HepG2 (cell line): ENCODE measurements at regions not wholly inside any gene's neighbourhood (a gene's known extent, or its start where the extent isn't known, plus 50 kb on each side); places are given as distances from the start of the nearest gene placed in this dataset.
A peak's percentile ranks its signal among the peaks of the same experiment; 100 is the strongest.

Experiments
- ATAC-seq: fragments of 200-7000 bp; cut with Tn5 transposase; 3 replicates; pipeline ENCODE4 v1.9.1; 2020; ENCODE audit warnings: mild to moderate bottlenecking, moderate library complexity
- BruUV-seq: library from RNA; stranded (reverse); fragments of 400-500 nt; replicated peaks from 2 replicates; lab custom pipeline; 2021; lab: Mats Ljungman, UMichigan
- CTCF ChIA-PET: fragments of 300-600 bp; formaldehyde crosslinking; extraction: SDS; loops from one replicate; lab custom pipeline; 2021; ENCODE audit warnings: low total read pairs, inconsistent platforms, low intra/inter-chr PET ratio; lab: Yijun Ruan, JAX
- POLR2A ChIA-PET: fragments of 350-600 bp; sonication (Branson Sonifier 250); formaldehyde crosslinking; loops from one replicate; lab custom pipeline; 2020; ENCODE audit warnings: antibody characterized with exemption, inconsistent platforms; lab: Yijun Ruan, JAX
- DNase-seq: peaks from one replicate; pipeline ENCODE4 v3.0.0-alpha.2; 2015; ENCODE audit warnings: low spot score
- FAIRE-seq: peaks from 3 replicates; lab custom pipeline; 2011; peaks lifted over from hg19 to GRCh38; lab: Jason Lieb, UNC
- H2AFZ ChIP-seq: one replicate; pipeline ENCODE4 v1.6.1; 2011; ENCODE audit warnings: low read length, inconsistent platforms
- H3K27ac ChIP-seq: fragments of 300-600 bp; 3 replicates; pipeline ENCODE4 v1.8.0; 2011; ENCODE audit warnings: mixed run types, mild to moderate bottlenecking, mixed read lengths, low read length, inconsistent platforms; ENCODE audit not compliant: insufficient read depth; ENCODE audit errors: extremely low read length
- H3K27me3 ChIP-seq, 2 experiments: fragments of 200-600 bp in 1 of 2; 2 replicates in 1 of 2; 3 replicates in 1 of 2; pipeline versions ENCODE4 v1.6.0 to v1.8.0; 2011; ENCODE audit warnings: low read length in 2 of 2, mild to moderate bottlenecking in 2 of 2, moderate library complexity in 2 of 2, inconsistent platforms in 1 of 2; ENCODE audit not compliant: insufficient read depth in 2 of 2, control insufficient read depth in 1 of 2
- H3K36me3 ChIP-seq, 2 experiments: fragments of 200-600 bp in 1 of 2; replicated peaks in 1 of 2; 2 replicates in 1 of 2; 3 replicates in 1 of 2; pipeline versions ENCODE4 v1.5.1 to v1.8.0; 2011; ENCODE audit warnings: low read length in 2 of 2, inconsistent platforms in 1 of 2; ENCODE audit not compliant: insufficient read depth in 2 of 2, control insufficient read depth in 1 of 2
- H3K4me1 ChIP-seq: 2 replicates; pipeline ENCODE4 v1.5.1; 2012; ENCODE audit warnings: low read length, inconsistent platforms; ENCODE audit not compliant: insufficient read depth
- H3K4me2 ChIP-seq: 2 replicates; pipeline ENCODE4 v1.6.0; 2011; ENCODE audit warnings: low read depth, low read length, inconsistent platforms
- H3K4me3 ChIP-seq, 3 experiments: fragments of 200-600 bp in 1 of 3; sonication (generic), shearing (Covaris generic) in 1 of 3; replicated peaks in 1 of 3; 2 replicates each; pipeline ENCODE4 v1.5.1; 2011 to 2016; ENCODE audit warnings: low read length in 3 of 3, inconsistent platforms in 2 of 3, low read depth in 2 of 3, mild to moderate bottlenecking in 2 of 3, control low read depth in 1 of 3, mixed read lengths in 1 of 3; ENCODE audit not compliant: insufficient read depth in 1 of 3
- H3K79me2 ChIP-seq: one replicate; pipeline ENCODE4 v1.6.1; 2011; ENCODE audit warnings: low read length, inconsistent platforms; ENCODE audit not compliant: insufficient read depth
- H3K9ac ChIP-seq: 2 replicates; pipeline ENCODE4 v1.6.0; 2011; ENCODE audit warnings: mild to moderate bottlenecking, low read depth, low read length, inconsistent platforms; ENCODE audit not compliant: insufficient read depth
- H3K9me3 ChIP-seq: 2 replicates; pipeline ENCODE4 v1.5.1; 2012; ENCODE audit warnings: mild to moderate bottlenecking, low read length
- H4K20me1 ChIP-seq: 2 replicates; pipeline ENCODE4 v1.6.0; 2011; ENCODE audit warnings: inconsistent platforms, mild to moderate bottlenecking, low read length, moderate library complexity; ENCODE audit not compliant: insufficient read depth
- FOXA1 ChIP-seq, 2 experiments: fragments of 450-650 bp in 1 of 2; sonication (generic) in 1 of 2; formaldehyde crosslinking in 1 of 2; IDR thresholded peaks; 2 replicates each; pipeline versions ENCODE4 v1.4.0 to v1.6.1; 2016 to 2020; ENCODE audit warnings: missing genetic modification reagents in 1 of 2
- FOXA3 ChIP-seq: IDR thresholded peaks from 2 replicates; pipeline ENCODE4 v1.6.1; 2016; ENCODE audit warnings: missing genetic modification reagents, missing compliant biosample characterization
- HOXA3 ChIP-seq: sonication (generic); formaldehyde crosslinking; IDR thresholded peaks from 2 replicates; pipeline ENCODE4 v1.5.0; 2020; ENCODE audit warnings: missing genetic modification reagents
- IKZF5 ChIP-seq: IDR thresholded peaks from 2 replicates; pipeline ENCODE4 v1.6.1; 2018; ENCODE audit warnings: missing genetic modification reagents, mild to moderate bottlenecking, missing compliant biosample characterization
- RXRB ChIP-seq: IDR thresholded peaks from 2 replicates; pipeline ENCODE4 v1.6.1; 2016; ENCODE audit warnings: borderline replicate concordance, missing genetic modification reagents, missing compliant biosample characterization
- TBX2 ChIP-seq: sonication (generic); formaldehyde crosslinking; IDR thresholded peaks from 2 replicates; pipeline ENCODE4 v1.5.0; 2020; ENCODE audit warnings: missing genetic modification reagents, mild to moderate bottlenecking, borderline replicate concordance
- TEAD3 ChIP-seq: optimal IDR thresholded peaks from 2 replicates; pipeline ENCODE3; 2016; ENCODE audit warnings: borderline replicate concordance
- ZC3H13 ChIP-seq: sonication (generic); formaldehyde crosslinking; IDR thresholded peaks from 2 replicates; pipeline ENCODE4 v1.8.1; 2023; ENCODE audit warnings: mild to moderate bottlenecking, missing genetic modification reagents, moderate library complexity
- ZGPAT ChIP-seq: IDR thresholded peaks from 2 replicates; pipeline ENCODE4 v1.6.1; 2016; ENCODE audit warnings: mild to moderate bottlenecking
- ZNF317 ChIP-seq: sonication (generic); formaldehyde crosslinking; IDR thresholded peaks from 2 replicates; pipeline ENCODE4 v1.5.0; 2020; ENCODE audit warnings: mild to moderate bottlenecking, missing genetic modification reagents
- ZNF644 ChIP-seq: IDR thresholded peaks from 2 replicates; pipeline ENCODE4 v1.6.1; 2016; ENCODE audit warnings: low read depth
- WGBS: methylation state at CpG from one replicate; pipeline ENCODE4 v1.1.6; 2017; ENCODE audit warnings: low lambda C conversion rate; 5-methylcytosine and 5-hydroxymethylcytosine counted together
- in situ Hi-C: cut with HindIII; loops from 2 replicates; pipeline ENCODE4 v1.10.0; 2017; ENCODE audit warnings: low pct_unique_long_range_greater_than_20kb; ENCODE audit not compliant: extremely low pct_ligation_motif_present
- intact Hi-C: fragments of 100-400 bp; cut with micrococcal nuclease; formaldehyde crosslinking; loops from one replicate; pipeline ENCODE4 v1.10.0; 2022; ENCODE audit not compliant: unreplicated experiment
- TF ChIP-seq, protein P1 (sequence below), 2 experiments: sonication (generic) in 1 of 2; formaldehyde crosslinking in 1 of 2; IDR thresholded peaks; 2 replicates each; pipeline versions ENCODE4 v1.4.0 to v1.6.1; 2016 to 2020; ENCODE audit warnings: borderline replicate concordance in 1 of 2, low read depth in 1 of 2, mild to moderate bottlenecking in 1 of 2, missing genetic modification reagents in 1 of 2
- TF ChIP-seq, protein P2 (sequence below): sonication (generic); formaldehyde crosslinking; IDR thresholded peaks from 2 replicates; pipeline ENCODE4 v1.4.0; 2020; ENCODE audit warnings: missing genetic modification reagents

DNA sequence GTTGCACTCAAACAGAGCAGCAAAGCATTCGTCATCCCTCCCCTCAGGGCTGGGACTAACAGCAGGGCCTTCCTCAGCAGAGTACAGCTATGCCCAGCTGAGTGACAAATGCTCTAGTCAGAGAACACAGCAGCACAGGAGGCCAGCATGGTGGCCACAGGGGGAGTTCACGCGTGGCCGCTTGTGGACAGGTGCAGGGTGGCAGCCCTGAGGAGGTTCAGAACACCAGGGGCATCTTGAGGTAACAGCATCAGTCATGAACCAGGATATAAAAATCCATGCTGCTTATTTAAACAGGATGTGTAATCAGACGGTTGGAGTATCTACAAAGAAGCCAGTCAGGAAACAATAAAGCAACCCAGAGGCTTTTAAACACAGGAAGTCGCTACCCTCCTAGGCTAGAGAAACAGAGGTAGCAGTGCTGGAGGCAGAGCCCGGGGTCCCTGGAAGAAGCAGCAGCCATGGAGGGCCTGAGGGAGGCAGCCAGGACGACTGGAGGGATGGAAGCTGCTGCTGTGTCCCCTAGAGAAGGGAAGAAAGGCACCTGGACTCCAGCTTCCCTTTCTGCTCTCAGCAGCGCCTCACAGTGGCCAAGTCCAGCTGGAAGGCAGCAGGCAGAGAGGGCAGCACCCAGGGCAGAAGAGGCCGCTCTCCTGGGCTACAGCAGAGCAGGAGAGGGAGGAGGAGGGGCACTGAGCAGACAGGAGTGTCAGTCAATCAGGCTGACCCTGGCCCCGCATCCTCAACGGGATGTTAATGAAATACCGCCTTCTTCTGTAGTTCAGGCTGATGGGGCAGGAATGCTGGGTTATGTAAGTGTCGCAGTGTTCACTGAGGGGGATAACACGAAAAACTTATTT, 70.8 kb upstream of the UCN3 start:
- Histone ChIP-seq H3K79me2 (no peaks in the 10 kb centered on the region), H3K4me2 (peak overlapping the region; percentile 32; the same call in 1 of the 2 replicates), H2AFZ (no peak overlapping the region), H3K27me3 (peaks cover 0 to 6% of the 10 kb centered on the region in 2 experiments; a peak in 2 of 5 replicates), H3K9me3 (no peaks in the 10 kb centered on the region), H3K4me3 (no peak overlapping the region), H3K9ac (no peak overlapping the region), H3K27ac (no peak overlapping the region), H3K4me1 (peaks cover 37% of the 10 kb centered on the region), H4K20me1 (no peaks in the 10 kb centered on the region), H3K36me3 (no peaks in the 10 kb centered on the region)
- FAIRE-seq (no peak), DNase-seq (peak; percentile 68), ATAC-seq (peak; percentile 97)
- 65% methylated on average over 15 of the region's 15 CpGs for WGBS
- in situ Hi-C loops, result no loop called here
- CTCF ChIA-PET, result interaction anchor here (0.7 to 1.2 kb wide), 4 partner anchors 140 to 478 kb away, joined by 3 read pairs; partner anchors contain the start of gene AKR1C3
- POLR2A ChIA-PET, result interaction anchor here (1.3 kb wide), 1 partner anchor 146 kb away, joined by 6 read pairs; no protein-coding TSS in a partner anchor
- intact Hi-C loops, result no loop called here
- BruUV-seq, result no TSS peak
- TF ChIP-seq ZNF317 (no peak), HOXA3 (peak; percentile 46; the same call in 1 of the 2 replicates), FOXA1 (IDR thresholded peaks at IDR 0.05) (no peak), FOXA1 (CRISPR knock-in tag; IDR thresholded peaks at IDR 0.05) (0 out of 2 replicates have a peak, but pooled peaks have one; percentile 17), TEAD3 (CRISPR knock-in tag) (peak; percentile 39), TBX2 (CRISPR knock-in tag) (peak; percentile 43; the same call in 1 of the 2 replicates), ZC3H13 (CRISPR knock-in tag) (no peak), ZNF644 (CRISPR knock-in tag) (0 out of 2 replicates have a peak, but pooled peaks have one; percentile 29), ZGPAT (CRISPR knock-in tag) (peak; percentile 22; the same call in 1 of the 2 replicates), FOXA3 (CRISPR knock-in tag) (0 out of 2 replicates have a peak, but pooled peaks have one; percentile 23), IKZF5 (peak; percentile 46; the same call in 1 of the 2 replicates), RXRB (CRISPR knock-in tag) (0 out of 2 replicates have a peak, but pooled peaks have one; percentile 20)
- TF ChIP-seq, protein P1, sequence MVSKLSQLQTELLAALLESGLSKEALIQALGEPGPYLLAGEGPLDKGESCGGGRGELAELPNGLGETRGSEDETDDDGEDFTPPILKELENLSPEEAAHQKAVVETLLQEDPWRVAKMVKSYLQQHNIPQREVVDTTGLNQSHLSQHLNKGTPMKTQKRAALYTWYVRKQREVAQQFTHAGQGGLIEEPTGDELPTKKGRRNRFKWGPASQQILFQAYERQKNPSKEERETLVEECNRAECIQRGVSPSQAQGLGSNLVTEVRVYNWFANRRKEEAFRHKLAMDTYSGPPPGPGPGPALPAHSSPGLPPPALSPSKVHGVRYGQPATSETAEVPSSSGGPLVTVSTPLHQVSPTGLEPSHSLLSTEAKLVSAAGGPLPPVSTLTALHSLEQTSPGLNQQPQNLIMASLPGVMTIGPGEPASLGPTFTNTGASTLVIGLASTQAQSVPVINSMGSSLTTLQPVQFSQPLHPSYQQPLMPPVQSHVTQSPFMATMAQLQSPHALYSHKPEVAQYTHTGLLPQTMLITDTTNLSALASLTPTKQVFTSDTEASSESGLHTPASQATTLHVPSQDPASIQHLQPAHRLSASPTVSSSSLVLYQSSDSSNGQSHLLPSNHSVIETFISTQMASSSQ (IDR thresholded peaks at IDR 0.05; ENCODE audit: low read depth), result no peak
- TF ChIP-seq, protein P1 (CRISPR knock-in tag; IDR thresholded peaks at IDR 0.05; ENCODE audit: borderline replicate concordance), result 0 out of 2 replicates have a peak, but pooled peaks have one; percentile 21
- TF ChIP-seq, protein P2, sequence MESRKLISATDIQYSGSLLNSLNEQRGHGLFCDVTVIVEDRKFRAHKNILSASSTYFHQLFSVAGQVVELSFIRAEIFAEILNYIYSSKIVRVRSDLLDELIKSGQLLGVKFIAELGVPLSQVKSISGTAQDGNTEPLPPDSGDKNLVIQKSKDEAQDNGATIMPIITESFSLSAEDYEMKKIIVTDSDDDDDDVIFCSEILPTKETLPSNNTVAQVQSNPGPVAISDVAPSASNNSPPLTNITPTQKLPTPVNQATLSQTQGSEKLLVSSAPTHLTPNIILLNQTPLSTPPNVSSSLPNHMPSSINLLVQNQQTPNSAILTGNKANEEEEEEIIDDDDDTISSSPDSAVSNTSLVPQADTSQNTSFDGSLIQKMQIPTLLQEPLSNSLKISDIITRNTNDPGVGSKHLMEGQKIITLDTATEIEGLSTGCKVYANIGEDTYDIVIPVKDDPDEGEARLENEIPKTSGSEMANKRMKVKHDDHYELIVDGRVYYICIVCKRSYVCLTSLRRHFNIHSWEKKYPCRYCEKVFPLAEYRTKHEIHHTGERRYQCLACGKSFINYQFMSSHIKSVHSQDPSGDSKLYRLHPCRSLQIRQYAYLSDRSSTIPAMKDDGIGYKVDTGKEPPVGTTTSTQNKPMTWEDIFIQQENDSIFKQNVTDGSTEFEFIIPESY (CRISPR knock-in tag), result peak; percentile 71
